Fibroblast of skin of scalp (primary cell): ENCODE measurements at regions not wholly inside any gene's neighbourhood (a gene's known extent, or its start where the extent isn't known, plus 50 kb on each side); places are given as distances from the start of the nearest gene placed in this dataset.

ENCODE experiments used
- DNase-seq: peaks from one replicate; pipeline ENCODE4 v3.0.0-alpha.2; 2013

- DNase-seq = no peak
Measured at GRCh38 chr13:107238262-107238981, 670.5 kb upstream of the ARGLU1 start.

- no peak for DNase-seq
Measured at GRCh38 chr13:107234319-107235073, 666.6 kb upstream of the ARGLU1 start.

- no peak for DNase-seq
Measured at GRCh38 chr13:107233541-107233940, 665.6 kb upstream of the ARGLU1 start.

- DNase-seq = no peak
Measured at GRCh38 chr13:107231944-107232343, 664.0 kb upstream of the ARGLU1 start.

GRCh38 chr13:107223867-107224266, 655.9 kb upstream of the ARGLU1 start:
- DNase-seq = no peak

- DNase-seq = no peak
Measured at GRCh38 chr13:107222597-107222996, 654.7 kb upstream of the ARGLU1 start.

GRCh38 chr13:107220245-107220644, 652.3 kb upstream of the ARGLU1 start:
- DNase-seq = no peak

GRCh38 chr13:107217251-107217650, 649.3 kb upstream of the ARGLU1 start:
- no peak for DNase-seq

- DNase-seq = no peak
Measured at GRCh38 chr13:107216046-107216755, 648.3 kb upstream of the ARGLU1 start.

- DNase-seq = peak; percentile 88
Measured at GRCh38 chr13:107211073-107211472, 643.1 kb upstream of the ARGLU1 start.

- DNase-seq = peak; percentile 38
Measured at GRCh38 chr13:107210723-107211030, 642.7 kb upstream of the ARGLU1 start.

- peak; percentile 4 for DNase-seq
Measured at GRCh38 chr13:107209824-107210722, 642.1 kb upstream of the ARGLU1 start.

GRCh38 chr13:107208889-107209288, 641.0 kb upstream of the ARGLU1 start:
- DNase-seq = no peak

- peak; percentile 56 for DNase-seq
Measured at GRCh38 chr13:107205318-107206104, 637.6 kb upstream of the ARGLU1 start.

GRCh38 chr13:107203146-107203847, 635.4 kb upstream of the ARGLU1 start:
- peak; percentile 4 for DNase-seq

GRCh38 chr13:107202371-107203023, 634.6 kb upstream of the ARGLU1 start:
- DNase-seq = no peak

- no peak for DNase-seq
Measured at GRCh38 chr13:107200491-107200890, 632.6 kb upstream of the ARGLU1 start.

GRCh38 chr13:107192289-107192688, 624.4 kb upstream of the ARGLU1 start:
- no peak for DNase-seq

GRCh38 chr13:107190065-107190464, 622.1 kb upstream of the ARGLU1 start:
- DNase-seq = no peak

GRCh38 chr13:107185889-107186288, 618.0 kb upstream of the ARGLU1 start:
- no peak for DNase-seq
